ENCODE measurements at regions not wholly inside any gene's neighbourhood (a gene's known extent, or its start where the extent isn't known, plus 50 kb on each side); places are given as distances from the start of the nearest gene placed in this dataset.

DNA sequence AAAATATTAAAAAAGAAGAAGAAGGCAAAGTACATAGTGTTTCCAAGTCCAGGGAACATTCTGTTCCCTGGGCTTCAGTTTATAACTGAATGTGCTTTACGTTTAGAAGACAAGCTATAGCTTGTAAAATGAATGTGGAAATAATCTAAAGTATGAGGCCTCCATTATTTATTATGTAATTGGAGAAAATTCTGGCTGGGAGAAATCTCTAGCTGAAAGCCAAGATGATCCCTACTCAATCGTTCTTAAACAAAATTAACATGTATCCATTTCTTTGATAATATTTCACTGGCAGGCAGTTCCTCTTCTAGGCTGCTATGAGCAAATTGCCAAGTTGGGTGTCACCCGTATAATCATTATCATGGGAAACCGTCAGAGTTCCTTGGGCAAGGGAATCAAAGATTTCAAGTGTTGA lies 52.2 kb upstream of the ETS2 start:
- Histone ChIP-seq H3K27ac (ENCODE audit: low read depth in 2 of 2, low read length in 1 of 2) (peak overlapping the region in 1 of 2 donors; percentile 71), H3K36me3 (ENCODE audit: control insufficient read depth in 2 of 2, insufficient read depth in 2 of 2, low read length in 1 of 2) (no peaks in the 10 kb centered on the region), H3K9me3 (ENCODE audit: control insufficient read depth in 2 of 2, insufficient read depth in 1 of 2, low read depth in 1 of 2, low read length in 1 of 2) (no peaks in the 10 kb centered on the region), H3K4me1 (ENCODE audit: control insufficient read depth in 2 of 2, insufficient read depth in 2 of 2, low read length in 1 of 2) (peaks cover 0 to 10% of the 10 kb centered on the region in 2 donors), H3K4me3 (ENCODE audit: low read depth in 1 of 2, low read length in 2 of 2) (no peak overlapping the region), H3K27me3 (ENCODE audit: control insufficient read depth in 1 of 2, insufficient read depth in 2 of 2, low read length in 2 of 2) (no peaks in the 10 kb centered on the region)
- WGBS, 2 donors, result 24 to 38% methylated on average over 4 of the region's 4 CpGs
